ENCODE measurements at regions not wholly inside any gene's neighbourhood (a gene's known extent, or its start where the extent isn't known, plus 50 kb on each side); places are given as distances from the start of the nearest gene placed in this dataset.

GRCh38 chr11:104529906-104530305 lies 366.0 kb upstream of the PDGFD start:
- WGBS, 2 donors (ENCODE audit: extremely low coverage in 2 of 2, insufficient read length in 2 of 2, insufficient replicate concordance in 1 of 2) = no CpG with 5 or more reads among the region's 2 CpGs
- no peak overlapping the region for H3K4me2 ChIP-seq (ENCODE audit: insufficient read depth, low read length, poor library complexity, severe bottlenecking)
- no peak overlapping the region for H4K91ac ChIP-seq (ENCODE audit: low read depth, low read length, poor library complexity)
- no peak overlapping the region for H3K18ac ChIP-seq (ENCODE audit: low read length)
- no peak overlapping the region for H3K4ac ChIP-seq (ENCODE audit: low read length)
- H4K8ac ChIP-seq (ENCODE audit: low read depth, low read length) = no peak overlapping the region
- H2BK15ac ChIP-seq (ENCODE audit: low read length) = no peak overlapping the region
- H3K79me1 ChIP-seq (ENCODE audit: low read depth, low read length) = no peaks in the 10 kb centered on the region
- peaks cover 0 to 5% of the 10 kb centered on the region in 2 donors for H3K4me1 ChIP-seq (ENCODE audit: control insufficient read depth in 2 of 2, insufficient read depth in 1 of 2, low read depth in 1 of 2, low read length in 2 of 2)
- no peaks in the 10 kb centered on the region for H3K27me3 ChIP-seq (ENCODE audit: control insufficient read depth in 3 of 3, insufficient read depth in 3 of 3, low read depth in 1 of 3, low read length in 3 of 3)
- H2BK120ac ChIP-seq (ENCODE audit: low read depth, low read length) = no peak overlapping the region
- no peak overlapping the region for H2AFZ ChIP-seq (ENCODE audit: low read length)
- no peak overlapping the region for H3K4me3 ChIP-seq (ENCODE audit: low read length in 2 of 2)
- no peak overlapping the region for H2BK5ac ChIP-seq (ENCODE audit: low read length)
- no peak overlapping the region for H2AK5ac ChIP-seq (ENCODE audit: low read depth, low read length)
- H3K23ac ChIP-seq (ENCODE audit: low read depth, low read length, poor library complexity) = no peak overlapping the region
- no peaks in the 10 kb centered on the region for H3K9me3 ChIP-seq (replicated peaks in 1 of 2; ENCODE audit: control insufficient read depth in 2 of 2, insufficient read depth in 1 of 2, low read depth in 1 of 2, low read length in 2 of 2)
- H3K14ac ChIP-seq (ENCODE audit: low read length) = no peak overlapping the region
- H3K9ac ChIP-seq (ENCODE audit: low read depth, low read length, poor library complexity) = no peak overlapping the region
- DNase-seq (ENCODE audit: low spot score) = no peak
- no peak overlapping the region for H2BK12ac ChIP-seq (ENCODE audit: low read length)
- H3K27ac ChIP-seq (replicated peaks; ENCODE audit: low read length) = no peak overlapping the region
- H3K36me3 ChIP-seq (replicated peaks in 1 of 2; ENCODE audit: control insufficient read depth in 2 of 2, insufficient read depth in 2 of 2, low read length in 2 of 2) = no peaks in the 10 kb centered on the region

DNA sequence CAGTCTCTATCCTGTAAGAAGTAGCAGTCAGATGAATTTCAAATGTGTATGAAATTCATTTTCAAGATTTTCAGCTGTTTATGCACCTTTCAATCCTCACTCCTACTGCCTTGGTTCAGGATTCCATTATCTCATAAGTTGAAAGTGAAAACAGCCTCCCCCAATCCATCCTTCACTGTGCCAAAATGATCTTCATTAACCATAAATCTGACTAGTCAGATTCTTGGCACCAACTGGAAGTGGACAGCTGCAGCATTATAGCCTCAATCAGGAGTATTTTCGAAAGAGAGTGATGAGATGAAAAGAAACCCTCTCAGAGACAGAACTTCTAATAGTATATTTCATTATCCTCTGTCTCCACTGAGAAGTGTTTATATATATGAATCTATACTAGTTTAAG lies 365.3 kb upstream of the PDGFD start:
- no peak overlapping the region for H2BK15ac ChIP-seq (ENCODE audit: low read length)
- no peak overlapping the region for H3K4me2 ChIP-seq (ENCODE audit: insufficient read depth, low read length, poor library complexity, severe bottlenecking)
- H2AK5ac ChIP-seq (ENCODE audit: low read depth, low read length) = no peak overlapping the region
- no peak overlapping the region for H3K4ac ChIP-seq (ENCODE audit: low read length)
- H3K27ac ChIP-seq (replicated peaks; ENCODE audit: low read length) = no peak overlapping the region
- H2BK5ac ChIP-seq (ENCODE audit: low read length) = no peak overlapping the region
- H4K91ac ChIP-seq (ENCODE audit: low read depth, low read length, poor library complexity) = no peak overlapping the region
- H2BK120ac ChIP-seq (ENCODE audit: low read depth, low read length) = no peak overlapping the region
- no peak overlapping the region for H4K8ac ChIP-seq (ENCODE audit: low read depth, low read length)
- no peaks in the 10 kb centered on the region for H3K79me1 ChIP-seq (ENCODE audit: low read depth, low read length)
- no CpG with 5 or more reads among the region's 1 CpG for WGBS, 2 donors (ENCODE audit: extremely low coverage in 2 of 2, insufficient read length in 2 of 2, insufficient replicate concordance in 1 of 2)
- DNase-seq (ENCODE audit: low spot score) = no peak
- H3K9ac ChIP-seq (ENCODE audit: low read depth, low read length, poor library complexity) = no peak overlapping the region
- H3K9me3 ChIP-seq (replicated peaks in 1 of 2; ENCODE audit: control insufficient read depth in 2 of 2, insufficient read depth in 1 of 2, low read depth in 1 of 2, low read length in 2 of 2) = no peaks in the 10 kb centered on the region
- H3K23ac ChIP-seq (ENCODE audit: low read depth, low read length, poor library complexity) = no peak overlapping the region
- H3K27me3 ChIP-seq (ENCODE audit: control insufficient read depth in 3 of 3, insufficient read depth in 3 of 3, low read depth in 1 of 3, low read length in 3 of 3) = no peaks in the 10 kb centered on the region
- no peak overlapping the region for H3K4me3 ChIP-seq (ENCODE audit: low read length in 2 of 2)
- H2BK12ac ChIP-seq (ENCODE audit: low read length) = no peak overlapping the region
- H3K36me3 ChIP-seq (replicated peaks in 1 of 2; ENCODE audit: control insufficient read depth in 2 of 2, insufficient read depth in 2 of 2, low read length in 2 of 2) = no peaks in the 10 kb centered on the region
- H2AFZ ChIP-seq (ENCODE audit: low read length) = no peak overlapping the region
- H3K4me1 ChIP-seq (ENCODE audit: control insufficient read depth in 2 of 2, insufficient read depth in 1 of 2, low read depth in 1 of 2, low read length in 2 of 2) = peaks cover 0 to 4% of the 10 kb centered on the region in 2 donors
- no peak overlapping the region for H3K18ac ChIP-seq (ENCODE audit: low read length)
- H3K14ac ChIP-seq (ENCODE audit: low read length) = no peak overlapping the region

GRCh38 chr11:104526006-104526405 lies 362.1 kb upstream of the PDGFD start:
- H3K4me2 ChIP-seq (ENCODE audit: insufficient read depth, low read length, poor library complexity, severe bottlenecking) = no peak overlapping the region
- no peak overlapping the region for H2BK5ac ChIP-seq (ENCODE audit: low read length)
- H2BK12ac ChIP-seq (ENCODE audit: low read length) = no peak overlapping the region
- no peak overlapping the region for H2BK120ac ChIP-seq (ENCODE audit: low read depth, low read length)
- H3K4me1 ChIP-seq (ENCODE audit: control insufficient read depth in 2 of 2, insufficient read depth in 1 of 2, low read depth in 1 of 2, low read length in 2 of 2) = peaks cover 0 to 4% of the 10 kb centered on the region in 2 donors
- no peak for DNase-seq (ENCODE audit: low spot score)
- no peaks in the 10 kb centered on the region for H3K9me3 ChIP-seq (replicated peaks in 1 of 2; ENCODE audit: control insufficient read depth in 2 of 2, insufficient read depth in 1 of 2, low read depth in 1 of 2, low read length in 2 of 2)
- H3K27ac ChIP-seq (replicated peaks; ENCODE audit: low read length) = no peak overlapping the region
- no peak overlapping the region for H4K91ac ChIP-seq (ENCODE audit: low read depth, low read length, poor library complexity)
- no peak overlapping the region for H3K23ac ChIP-seq (ENCODE audit: low read depth, low read length, poor library complexity)
- no peak overlapping the region for H3K4ac ChIP-seq (ENCODE audit: low read length)
- H3K9ac ChIP-seq (ENCODE audit: low read depth, low read length, poor library complexity) = no peak overlapping the region
- WGBS, 2 donors (ENCODE audit: extremely low coverage in 2 of 2, insufficient read length in 2 of 2, insufficient replicate concordance in 1 of 2) = no CpG with 5 or more reads among the region's 2 CpGs
- no peak overlapping the region for H4K8ac ChIP-seq (ENCODE audit: low read depth, low read length)
- no peak overlapping the region for H2AFZ ChIP-seq (ENCODE audit: low read length)
- no peak overlapping the region for H3K14ac ChIP-seq (ENCODE audit: low read length)
- no peak overlapping the region for H3K4me3 ChIP-seq (ENCODE audit: low read length in 2 of 2)
- no peak overlapping the region for H2BK15ac ChIP-seq (ENCODE audit: low read length)
- H2AK5ac ChIP-seq (ENCODE audit: low read depth, low read length) = no peak overlapping the region
- no peaks in the 10 kb centered on the region for H3K27me3 ChIP-seq (ENCODE audit: control insufficient read depth in 3 of 3, insufficient read depth in 3 of 3, low read depth in 1 of 3, low read length in 3 of 3)
- H3K79me1 ChIP-seq (ENCODE audit: low read depth, low read length) = no peaks in the 10 kb centered on the region
- no peaks in the 10 kb centered on the region for H3K36me3 ChIP-seq (replicated peaks in 1 of 2; ENCODE audit: control insufficient read depth in 2 of 2, insufficient read depth in 2 of 2, low read length in 2 of 2)
- H3K18ac ChIP-seq (ENCODE audit: low read length) = no peak overlapping the region

GRCh38 chr11:104525416-104525815 lies 361.5 kb upstream of the PDGFD start:
- Histone ChIP-seq H2AFZ (ENCODE audit: low read length) (no peak overlapping the region), H3K4ac (ENCODE audit: low read length) (no peak overlapping the region), H3K9ac (ENCODE audit: low read depth, low read length, poor library complexity) (no peak overlapping the region), H2BK120ac (ENCODE audit: low read depth, low read length) (no peak overlapping the region), H2BK5ac (ENCODE audit: low read length) (no peak overlapping the region), H3K4me1 (ENCODE audit: control insufficient read depth in 2 of 2, insufficient read depth in 1 of 2, low read depth in 1 of 2, low read length in 2 of 2) (peaks cover 0 to 4% of the 10 kb centered on the region in 2 donors), H3K9me3 (replicated peaks in 1 of 2; ENCODE audit: control insufficient read depth in 2 of 2, insufficient read depth in 1 of 2, low read depth in 1 of 2, low read length in 2 of 2) (no peaks in the 10 kb centered on the region), H3K27ac (replicated peaks; ENCODE audit: low read length) (no peak overlapping the region), H4K91ac (ENCODE audit: low read depth, low read length, poor library complexity) (no peak overlapping the region), H3K4me2 (ENCODE audit: insufficient read depth, low read length, poor library complexity, severe bottlenecking) (no peak overlapping the region), H2AK5ac (ENCODE audit: low read depth, low read length) (no peak overlapping the region), H4K8ac (ENCODE audit: low read depth, low read length) (no peak overlapping the region), H3K4me3 (ENCODE audit: low read length in 2 of 2) (no peak overlapping the region), H3K18ac (ENCODE audit: low read length) (no peak overlapping the region), H3K14ac (ENCODE audit: low read length) (no peak overlapping the region), H2BK15ac (ENCODE audit: low read length) (no peak overlapping the region), H3K27me3 (ENCODE audit: control insufficient read depth in 3 of 3, insufficient read depth in 3 of 3, low read depth in 1 of 3, low read length in 3 of 3) (no peaks in the 10 kb centered on the region), H3K36me3 (replicated peaks in 1 of 2; ENCODE audit: control insufficient read depth in 2 of 2, insufficient read depth in 2 of 2, low read length in 2 of 2) (no peaks in the 10 kb centered on the region), H3K23ac (ENCODE audit: low read depth, low read length, poor library complexity) (no peak overlapping the region), H2BK12ac (ENCODE audit: low read length) (no peak overlapping the region), H3K79me1 (ENCODE audit: low read depth, low read length) (no peaks in the 10 kb centered on the region)
- no peak for DNase-seq (ENCODE audit: low spot score)
- no CpG with 5 or more reads among the region's 3 CpGs for WGBS, 2 donors (ENCODE audit: extremely low coverage in 2 of 2, insufficient read length in 2 of 2, insufficient replicate concordance in 1 of 2)

All from neuronal stem cell (in vitro differentiated cells).